Astrocyte of the spinal cord (primary cell): ENCODE measurements at regions not wholly inside any gene's neighbourhood (a gene's known extent, or its start where the extent isn't known, plus 50 kb on each side); places are given as distances from the start of the nearest gene placed in this dataset.
"Not testable (repeated sequence)": the region's sequence is repeated elsewhere in the genome, so short reads cannot be mapped to it uniquely, and the experiment has no call there.

Experiments used
- DNase-seq: peaks from one replicate; pipeline ENCODE4 v3.0.0; 2011; ENCODE audit warnings: low read depth, low spot score
- H3K4me3 ChIP-seq: 2 replicates; pipeline ENCODE4 v1.5.1; 2011; ENCODE audit warnings: low read depth, mild to moderate bottlenecking, low read length, moderate library complexity
- CTCF ChIP-seq: IDR thresholded peaks from 2 replicates; pipeline ENCODE4 v1.5.1; 2012; ENCODE audit warnings: low read depth, mild to moderate bottlenecking, low read length, inconsistent platforms
- in situ Hi-C: cut with HindIII; loops from 2 replicates; pipeline ENCODE4 v1.10.0; 2017; ENCODE audit warnings: low sequenced_read_pairs

GRCh38 chr4:116551806-116552205 is 533.6 kb downstream of the TRAM1L1 start:
- no peak for DNase-seq
- TF ChIP-seq CTCF = no peak
- no peak overlapping the region for H3K4me3 ChIP-seq
- in situ Hi-C loops = no loop called here

GRCh38 chr4:116547632-116548031 is 537.7 kb downstream of the TRAM1L1 start:
- TF ChIP-seq CTCF = no peak
- DNase-seq = no peak
- in situ Hi-C loops = no loop called here
- H3K4me3 ChIP-seq = no peak overlapping the region

GRCh38 chr4:116546759-116547158 is 538.6 kb downstream of the TRAM1L1 start:
- no peak overlapping the region for H3K4me3 ChIP-seq
- in situ Hi-C loops = no loop called here

GRCh38 chr4:116544946-116545345 is 540.4 kb downstream of the TRAM1L1 start:
- DNase-seq = no peak
- TF ChIP-seq CTCF = no peak
- H3K4me3 ChIP-seq = no peak overlapping the region
- in situ Hi-C loops = no loop called here

More at GRCh38 chr4:116546759-116547158, 538.6 kb downstream of the TRAM1L1 start:
- no peak for DNase-seq
- no peak for TF ChIP-seq CTCF

- DNase-seq = no peak
- no peak overlapping the region for H3K4me3 ChIP-seq
- in situ Hi-C loops = no loop called here
- TF ChIP-seq CTCF = no peak
These were observed 545.6 kb downstream of the TRAM1L1 start for GRCh38 chr4:116539744-116540143.

- H3K4me3 ChIP-seq = no peak overlapping the region
- DNase-seq = no peak
- no peak for TF ChIP-seq CTCF
- in situ Hi-C loops = no loop called here
These were observed 547.5 kb downstream of the TRAM1L1 start for GRCh38 chr4:116537828-116538227.

GRCh38 chr4:116536024-116536423 is 549.4 kb downstream of the TRAM1L1 start:
- H3K4me3 ChIP-seq, in situ Hi-C loops, DNase-seq: not testable (repeated sequence)
